Gastroesophageal sphincter (tissue), 4 donors: ENCODE measurements at regions not wholly inside any gene's neighbourhood (a gene's known extent, or its start where the extent isn't known, plus 50 kb on each side); places are given as distances from the start of the nearest gene placed in this dataset.

Experiments used
- ATAC-seq: fragments of 150-250 bp; one replicate; pipeline ENCODE4 v1.9.1; 2016; ENCODE audit warnings: mild to moderate bottlenecking, moderate library complexity
- H3K27ac ChIP-seq, 4 donors: fragments of 200-600 bp; sonication (generic) in 3 of 4; 1 replicate in 3 of 4; 2 replicates in 1 of 4; pipeline ENCODE4 v1.5.1; 2016 to 2019
- H3K27me3 ChIP-seq: fragments of 200-600 bp; sonication (generic); one replicate; pipeline ENCODE4 v1.5.1; 2019
- H3K36me3 ChIP-seq, 2 donors: fragments of 200-600 bp; sonication (generic); one replicate each; pipeline ENCODE4 v1.5.1; 2019; ENCODE audit warnings: control low read depth in 1 of 2
- H3K4me1 ChIP-seq, 3 donors: fragments of 200-600 bp; sonication (generic); 1 replicate in 2 of 3; 2 replicates in 1 of 3; pipeline ENCODE4 v1.5.1; 2016 to 2019; ENCODE audit warnings: control low read depth in 2 of 3
- H3K4me3 ChIP-seq, 2 donors: fragments of 200-600 bp; sonication (generic); one replicate each; pipeline ENCODE4 v1.5.1; 2019; ENCODE audit warnings: mild to moderate bottlenecking in 1 of 2, moderate library complexity in 1 of 2
- H3K9me3 ChIP-seq, 3 donors: fragments of 200-600 bp; sonication (generic); one replicate each; pipeline ENCODE4 v1.5.1; 2017 to 2019; ENCODE audit warnings: control low read depth in 2 of 3
- CTCF ChIP-seq, 4 experiments: fragments of 200-600 bp in 2 of 4; fragments of 450-650 bp in 2 of 4; sonication (generic) in 1 of 4; IDR thresholded peaks; one replicate each; pipeline ENCODE4 v1.5.1; 2017 to 2019; ENCODE audit warnings: antibody characterized with exemption in 4 of 4, mild to moderate bottlenecking in 2 of 4, moderate library complexity in 2 of 4
- EP300 ChIP-seq: sonication (generic); formaldehyde crosslinking; IDR thresholded peaks from one replicate; pipeline ENCODE4 v1.6.1; 2017; ENCODE audit warnings: antibody characterized with exemption, mild to moderate bottlenecking
- POLR2A ChIP-seq, 2 donors: fragments of 450-650 bp; IDR thresholded peaks; one replicate each; pipeline ENCODE4 v1.6.1; 2017; ENCODE audit warnings: antibody characterized with exemption in 2 of 2, mild to moderate bottlenecking in 2 of 2, moderate library complexity in 1 of 2
- POLR2AphosphoS5 ChIP-seq: sonication (generic); formaldehyde crosslinking; IDR thresholded peaks from one replicate; pipeline ENCODE4 v1.6.1; 2017; ENCODE audit warnings: antibody characterized with exemption
- WGBS, 2 donors: methylation state at CpG; one replicate each; pipeline ENCODE4 v1.1.5; 2018; ENCODE audit warnings: low coverage in 1 of 2; 5-methylcytosine and 5-hydroxymethylcytosine counted together

- ATAC-seq = no peak
- no peaks in the 10 kb centered on the region for H3K27me3 ChIP-seq
- H3K36me3 ChIP-seq = no peaks in the 10 kb centered on the region
- WGBS, 2 donors = 93 to 97% methylated on average over 2 of the region's 2 CpGs
- H3K4me3 ChIP-seq = no peak overlapping the region
- H3K27ac ChIP-seq = no peak overlapping the region
- no peaks in the 10 kb centered on the region for H3K9me3 ChIP-seq
- H3K4me1 ChIP-seq = no peaks in the 10 kb centered on the region
- TF ChIP-seq CTCF (IDR thresholded peaks at IDR 0.05) (no peak), EP300 (no peak), POLR2AphosphoS5 (no peak)
These were observed 267.6 kb upstream of the PRDM1 start for GRCh38 chr6:105818505-105818904.

GRCh38 chr6:105817961-105818360 lies 268.2 kb upstream of the PRDM1 start:
- WGBS, 2 donors = 80 to 87% methylated on average over 1 to 6 of the region's 6 CpGs
- Histone ChIP-seq H3K9me3 (no peaks in the 10 kb centered on the region), H3K27ac (no peak overlapping the region), H3K36me3 (no peaks in the 10 kb centered on the region), H3K4me3 (no peak overlapping the region), H3K4me1 (no peaks in the 10 kb centered on the region), H3K27me3 (no peaks in the 10 kb centered on the region)
- TF ChIP-seq EP300 = no peak
- no peak for TF ChIP-seq CTCF (IDR thresholded peaks at IDR 0.05)
- no peak for TF ChIP-seq POLR2AphosphoS5
- no peak for TF ChIP-seq POLR2A (IDR thresholded peaks at IDR 0.05)
- no peak for ATAC-seq

GRCh38 chr6:105817370-105817769 lies 268.8 kb upstream of the PRDM1 start:
- Histone ChIP-seq H3K4me1 (no peaks in the 10 kb centered on the region), H3K27me3 (no peaks in the 10 kb centered on the region), H3K36me3 (no peaks in the 10 kb centered on the region), H3K9me3 (no peaks in the 10 kb centered on the region), H3K4me3 (no peak overlapping the region), H3K27ac (no peak overlapping the region)
- no peak for ATAC-seq
- TF ChIP-seq POLR2A (IDR thresholded peaks at IDR 0.05) (no peak), EP300 (no peak), CTCF (IDR thresholded peaks at IDR 0.05) (no peak), POLR2AphosphoS5 (no peak)
- WGBS, 2 donors = 64 to 67% methylated on average over 8 of the region's 8 CpGs

- Histone ChIP-seq H3K9me3 (no peaks in the 10 kb centered on the region), H3K4me3 (no peak overlapping the region), H3K4me1 (no peaks in the 10 kb centered on the region), H3K27ac (no peak overlapping the region), H3K36me3 (no peaks in the 10 kb centered on the region), H3K27me3 (no peaks in the 10 kb centered on the region)
- TF ChIP-seq CTCF (IDR thresholded peaks at IDR 0.05) = no peak
- TF ChIP-seq POLR2AphosphoS5 = no peak
- no peak for TF ChIP-seq POLR2A (IDR thresholded peaks at IDR 0.05)
- no peak for TF ChIP-seq EP300
- 79 to 85% methylated on average over 4 of the region's 4 CpGs for WGBS, 2 donors
- no peak for ATAC-seq
These were observed 269.3 kb upstream of the PRDM1 start for GRCh38 chr6:105816847-105817246.

- Histone ChIP-seq H3K27ac (no peak overlapping the region), H3K36me3 (no peaks in the 10 kb centered on the region), H3K27me3 (no peaks in the 10 kb centered on the region), H3K9me3 (no peaks in the 10 kb centered on the region), H3K4me1 (peaks cover 0 to 3% (median 0%) of the 10 kb centered on the region in 3 donors), H3K4me3 (no peak overlapping the region)
- TF ChIP-seq EP300 (no peak), POLR2A (IDR thresholded peaks at IDR 0.05) (no peak), CTCF (IDR thresholded peaks at IDR 0.05) (no peak), POLR2AphosphoS5 (no peak)
- 72 to 92% methylated on average over 2 to 6 of the region's 6 CpGs for WGBS, 2 donors
- ATAC-seq = no peak
These were observed 270.2 kb upstream of the PRDM1 start for GRCh38 chr6:105815661-105816555.
